Stimulated activated CD8-positive, alpha-beta memory T cell treated with anti-CD3 and anti-CD28 coated beads, Interleukin-4, amount 100 ng/mL, for 48 hours (primary cell): ENCODE measurements at regions not wholly inside any gene's neighbourhood (a gene's known extent, or its start where the extent isn't known, plus 50 kb on each side); places are given as distances from the start of the nearest gene placed in this dataset.

Experiments used
- DNase-seq: peaks from one replicate; pipeline ENCODE4 v3.0.0-alpha.2; 2020

- DNase-seq, result no peak
These were observed 129.5 kb upstream of the PTPN1 start for GRCh38 chr20:50380697-50381040.

DNA sequence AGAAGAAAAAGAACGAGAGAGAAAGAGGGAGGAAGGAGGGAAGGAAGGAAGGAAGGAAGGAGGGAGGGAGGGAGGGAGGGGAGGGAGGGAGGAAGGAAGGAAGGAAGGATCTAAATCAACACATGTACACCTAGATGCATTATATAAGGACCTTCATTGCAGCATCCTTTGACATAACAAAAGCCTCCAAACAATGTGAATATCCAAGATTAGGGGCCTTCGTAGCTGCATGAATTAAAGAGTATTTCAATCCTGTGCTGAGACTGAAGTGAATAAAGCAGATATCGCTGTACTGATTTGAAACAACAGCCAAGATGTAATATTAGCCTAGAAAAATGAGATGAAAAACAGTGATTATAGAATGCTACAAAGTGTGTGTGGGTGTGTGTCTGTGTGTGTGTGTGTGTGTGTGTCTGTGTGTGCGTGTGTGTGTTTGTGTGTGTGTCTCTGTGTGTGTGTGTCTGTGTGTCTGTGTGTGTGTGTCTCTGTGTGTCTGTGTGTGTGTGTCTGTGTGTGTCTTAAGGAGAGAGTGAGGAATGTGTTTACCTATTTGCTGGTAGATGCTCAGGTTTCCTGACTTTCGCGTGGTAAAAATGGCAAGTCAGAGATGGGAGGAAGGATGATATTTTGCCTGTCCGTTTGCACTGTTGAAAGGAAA is 129.0 kb upstream of the PTPN1 start:
- no peak for DNase-seq

DNA sequence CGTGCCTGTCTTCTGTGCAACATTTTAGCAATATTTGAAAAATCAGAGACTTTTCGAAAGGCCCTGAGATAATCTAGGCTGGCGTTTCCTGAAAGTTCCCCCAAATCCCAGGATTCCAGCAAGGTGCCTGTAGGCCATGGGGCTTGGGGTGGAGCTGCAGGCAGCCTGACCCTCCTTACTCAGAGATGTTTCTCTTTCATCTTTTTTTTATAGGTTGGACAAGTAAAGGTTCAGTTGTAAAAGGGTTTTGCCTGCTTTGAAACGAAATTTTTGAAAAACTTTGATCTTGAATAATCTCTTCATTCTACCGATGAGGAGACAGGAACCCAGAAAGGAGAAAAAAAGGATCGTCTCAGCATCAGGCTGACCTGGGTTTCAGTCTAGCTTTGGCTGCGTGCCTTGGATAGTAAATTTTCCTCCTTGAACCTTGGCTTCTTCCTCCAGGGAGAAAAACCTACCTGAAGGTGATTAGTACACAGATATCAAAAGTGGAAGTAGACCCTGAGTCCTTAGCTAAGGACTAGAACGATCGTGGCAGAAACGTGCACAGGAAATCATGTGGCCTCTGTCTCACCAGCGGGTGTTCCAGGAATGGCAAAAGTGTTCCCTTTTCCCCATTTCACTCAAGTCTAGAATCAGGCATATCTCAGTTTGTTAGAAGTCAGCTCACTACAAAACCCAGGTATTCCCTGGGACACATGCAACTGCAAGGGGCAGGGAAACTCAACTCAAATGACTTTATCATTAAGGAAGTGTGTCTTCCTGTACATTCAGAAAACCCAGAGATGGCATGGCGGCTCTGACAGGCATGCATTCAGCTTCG is 128.2 kb upstream of the PTPN1 start:
- peak; percentile 43 for DNase-seq

DNA sequence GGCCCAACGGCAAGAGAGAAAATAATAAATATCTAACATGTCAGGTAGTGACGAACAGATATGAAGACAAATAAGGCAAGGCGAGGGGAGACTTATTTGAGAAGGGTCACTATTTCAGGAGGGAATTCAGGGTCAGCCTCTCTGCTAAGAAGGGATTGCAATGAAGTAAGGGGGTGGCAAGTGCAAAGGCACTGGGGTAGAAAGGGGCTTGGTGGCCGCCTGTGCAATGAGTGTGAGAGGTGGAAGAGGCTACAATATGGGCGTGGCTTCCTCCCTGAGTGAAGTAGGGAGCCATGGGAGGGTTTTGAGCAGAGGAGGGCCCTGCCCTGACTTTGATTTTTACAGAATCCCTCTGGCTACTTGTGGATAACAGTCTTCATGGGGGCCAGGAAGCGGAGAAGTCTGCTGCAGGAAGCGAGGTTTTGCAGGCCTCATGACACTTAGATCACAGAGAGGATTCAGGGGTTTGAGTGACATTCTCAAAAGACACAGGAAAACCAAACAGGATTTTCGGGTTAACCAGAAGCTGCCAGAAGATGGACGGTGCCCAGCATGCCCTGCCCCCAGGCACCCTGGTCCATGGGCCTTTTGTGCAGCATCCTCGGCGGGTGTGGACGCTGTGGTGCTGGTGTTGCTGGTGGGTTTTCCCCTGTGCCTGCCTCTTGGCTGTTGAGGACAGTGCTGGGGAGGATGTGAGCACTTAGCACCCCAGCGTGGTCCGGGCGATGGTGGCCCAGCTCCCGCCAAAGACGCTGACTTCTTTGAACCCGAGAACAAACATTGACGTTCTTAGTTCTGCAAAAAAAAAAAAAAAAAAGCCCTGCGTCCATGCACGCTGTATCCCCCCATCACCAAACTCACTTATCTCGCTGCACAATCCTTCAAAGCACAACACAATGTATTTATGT is 124.2 kb upstream of the PTPN1 start:
- DNase-seq, result peak; percentile 75

GRCh38 chr20:50386641-50386960 is 123.6 kb upstream of the PTPN1 start:
- DNase-seq, result no peak

- DNase-seq, result no peak
These were observed 122.8 kb upstream of the PTPN1 start for GRCh38 chr20:50387218-50387995.

DNA sequence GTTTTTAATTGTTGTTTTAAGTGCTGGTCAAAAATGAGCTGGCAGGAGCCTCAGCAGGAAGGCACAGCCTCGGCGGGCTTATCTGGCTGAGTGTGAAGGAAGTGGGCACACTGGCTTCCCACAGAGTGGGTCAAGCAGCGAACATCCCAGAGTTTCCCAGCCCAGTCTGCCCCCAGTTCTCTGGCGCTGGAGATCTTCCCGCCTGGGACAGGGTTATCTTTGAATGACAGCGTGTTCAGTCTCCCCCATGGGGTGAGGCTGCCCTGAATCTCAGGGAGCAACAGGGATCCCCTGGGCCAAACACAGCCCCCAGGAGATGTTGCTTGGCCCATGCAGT is 122.2 kb upstream of the PTPN1 start:
- DNase-seq, result no peak

GRCh38 chr20:50388733-50389437 is 121.3 kb upstream of the PTPN1 start:
- DNase-seq, result no peak

DNA sequence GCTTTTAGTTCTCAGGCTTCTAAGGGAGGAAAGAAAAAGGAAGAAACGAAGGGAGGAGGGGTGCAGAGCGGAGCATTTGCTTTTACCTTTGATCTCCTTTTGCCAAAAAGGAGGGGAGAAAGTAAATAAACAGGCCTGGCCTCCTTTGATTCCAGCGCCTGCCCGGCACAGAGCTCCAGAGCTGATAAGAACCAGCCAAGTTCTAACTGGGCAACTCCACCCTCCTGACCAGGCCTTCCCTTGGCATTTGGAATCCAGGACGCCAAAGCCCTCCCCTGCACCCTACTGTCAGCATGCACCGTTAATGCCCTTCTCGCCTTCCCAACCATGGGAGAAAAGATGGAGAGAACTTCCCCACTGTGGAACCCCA is 120.8 kb upstream of the PTPN1 start:
- no peak for DNase-seq

- DNase-seq, result no peak
These were observed 120.1 kb upstream of the PTPN1 start for GRCh38 chr20:50389808-50390684.

DNA sequence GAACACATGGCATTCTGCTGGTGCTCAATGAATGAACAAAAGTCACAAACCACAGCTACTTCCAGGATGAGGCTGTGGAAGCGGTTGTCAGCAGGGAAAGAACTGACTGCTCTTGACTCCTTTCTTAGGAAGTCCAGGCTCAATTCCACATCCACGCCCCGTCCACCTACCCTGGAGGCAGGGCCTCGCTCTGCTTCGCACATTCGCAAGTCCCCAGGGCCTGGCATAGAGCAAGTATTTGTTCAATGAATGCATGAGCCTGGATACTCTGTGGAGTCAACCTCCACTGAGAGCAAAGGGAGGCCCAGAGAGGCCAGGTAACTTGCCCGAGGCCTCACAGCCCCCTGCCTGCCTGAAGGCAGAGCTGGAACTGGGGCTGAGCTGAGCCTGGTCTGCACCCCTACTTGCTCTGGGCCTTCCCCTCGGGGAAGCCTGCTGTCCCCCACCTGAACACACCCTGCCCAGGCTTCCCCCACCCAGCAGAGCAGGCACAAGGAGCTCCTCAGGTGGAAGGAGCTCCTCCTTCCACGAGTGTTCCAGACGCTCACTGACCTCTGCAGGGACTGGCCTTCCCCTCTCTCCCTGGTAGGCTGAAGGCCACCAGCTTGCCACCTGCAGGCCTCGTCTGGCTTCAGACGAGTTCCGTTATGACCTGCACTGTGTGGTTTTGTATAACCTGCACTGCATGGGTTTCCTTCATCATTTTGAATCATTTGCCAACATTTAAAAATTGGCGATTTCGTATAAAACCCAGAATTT is 119.3 kb upstream of the PTPN1 start:
- no peak for DNase-seq

GRCh38 chr20:50391444-50392137 is 118.6 kb upstream of the PTPN1 start:
- DNase-seq, result no peak

- DNase-seq, result peak; percentile 54
These were observed 117.9 kb upstream of the PTPN1 start for GRCh38 chr20:50392138-50392866.

- DNase-seq, result no peak
These were observed 116.9 kb upstream of the PTPN1 start for GRCh38 chr20:50393242-50393641.

GRCh38 chr20:50393990-50394561 is 116.1 kb upstream of the PTPN1 start:
- DNase-seq, result no peak

DNA sequence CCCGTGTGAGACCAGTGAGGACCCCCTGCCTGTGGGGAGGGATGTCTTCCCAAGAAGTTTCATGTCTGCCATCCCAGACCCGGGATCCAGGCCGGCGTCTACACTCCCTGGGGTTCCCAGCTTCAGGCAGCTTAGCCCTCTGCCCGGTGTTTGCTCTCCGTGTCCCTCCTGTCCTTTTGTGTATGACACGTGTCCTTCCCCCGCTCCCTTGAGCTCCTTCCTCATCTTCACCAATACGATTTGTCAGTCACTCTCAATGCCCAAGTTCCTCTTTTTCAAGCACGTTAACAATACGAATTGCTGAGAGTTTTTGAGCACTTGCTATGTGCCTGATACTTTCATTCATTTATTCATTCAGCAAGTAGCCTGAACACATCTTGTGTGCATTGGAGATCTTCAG is 115.6 kb upstream of the PTPN1 start:
- DNase-seq, result no peak

DNA sequence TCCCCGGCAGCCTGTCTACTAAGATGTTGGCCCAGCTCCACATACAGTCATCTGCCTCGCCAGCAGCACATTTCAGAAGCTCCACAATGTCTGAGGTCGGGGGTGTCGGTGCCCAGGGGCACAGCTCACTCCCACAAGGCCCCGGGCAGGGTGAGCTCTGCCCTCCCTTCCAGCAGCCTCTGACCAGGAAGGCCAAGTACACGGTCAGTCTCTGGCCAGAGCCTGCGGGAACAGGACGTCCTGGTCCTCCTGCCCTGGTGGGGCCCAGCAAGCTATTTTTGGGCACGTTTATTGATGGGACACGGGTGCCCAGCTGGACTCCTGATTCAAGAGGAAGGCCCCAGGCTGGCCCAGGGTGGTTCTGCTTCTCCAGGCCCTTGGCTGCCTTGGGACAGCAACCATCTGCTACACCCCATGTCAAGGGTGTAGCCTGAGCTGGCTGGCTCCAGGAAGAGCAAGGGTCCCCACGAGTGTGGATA is 114.9 kb upstream of the PTPN1 start:
- DNase-seq, result no peak

GRCh38 chr20:50395914-50396488 is 114.2 kb upstream of the PTPN1 start:
- no peak for DNase-seq
